Astrocyte (in vitro differentiated cells and primary cell): ENCODE measurements at regions not wholly inside any gene's neighbourhood (a gene's known extent, or its start where the extent isn't known, plus 50 kb on each side); places are given as distances from the start of the nearest gene placed in this dataset.
"Not testable (repeated sequence)": the region's sequence is repeated elsewhere in the genome, so short reads cannot be mapped to it uniquely, and the experiment has no call there.

Source experiments
- DNase-seq: peaks from one replicate; pipeline ENCODE4 v3.0.0-alpha.2; 2010; ENCODE audit warnings: low read depth
- FAIRE-seq: peaks from 2 replicates; lab custom pipeline; 2011; peaks lifted over from hg19 to GRCh38; lab: Jason Lieb, UNC
- H2AFZ ChIP-seq: 2 replicates; pipeline ENCODE4 v1.6.0; 2012; ENCODE audit warnings: low read depth, low read length, inconsistent platforms
- H3K27ac ChIP-seq: 2 replicates; pipeline ENCODE4 v1.5.1; 2011; ENCODE audit warnings: low read depth, low read length, inconsistent platforms
- H3K27me3 ChIP-seq: 2 replicates; pipeline ENCODE4 v1.6.0; 2011; ENCODE audit warnings: low read length, inconsistent platforms; ENCODE audit not compliant: insufficient read depth
- H3K36me3 ChIP-seq: 2 replicates; pipeline ENCODE4 v1.5.1; 2011; ENCODE audit warnings: low read length, inconsistent platforms; ENCODE audit not compliant: insufficient read depth
- H3K4me1 ChIP-seq: 2 replicates; pipeline ENCODE4 v1.5.1; 2011; ENCODE audit warnings: low read length, inconsistent platforms; ENCODE audit not compliant: insufficient read depth
- H3K4me2 ChIP-seq: 2 replicates; pipeline ENCODE4 v1.6.0; 2012; ENCODE audit warnings: low read length, inconsistent platforms
- H3K4me3 ChIP-seq: 2 replicates; pipeline ENCODE4 v1.5.1; 2011; ENCODE audit warnings: low read depth, mild to moderate bottlenecking, low read length, inconsistent platforms; ENCODE audit not compliant: insufficient read depth
- H3K79me2 ChIP-seq: 2 replicates; pipeline ENCODE4 v1.6.0; 2012; ENCODE audit warnings: mild to moderate bottlenecking, low read length, inconsistent platforms; ENCODE audit not compliant: insufficient read depth
- H3K9ac ChIP-seq: 2 replicates; pipeline ENCODE4 v1.6.0; 2012; ENCODE audit warnings: mild to moderate bottlenecking, low read length, inconsistent platforms
- H3K9me3 ChIP-seq: 2 replicates; pipeline ENCODE4 v1.5.1; 2012; ENCODE audit warnings: low read depth, mild to moderate bottlenecking, low read length, inconsistent platforms; ENCODE audit not compliant: insufficient read depth
- H4K20me1 ChIP-seq: 2 replicates; pipeline ENCODE4 v1.6.0; 2012; ENCODE audit warnings: low read length, inconsistent platforms; ENCODE audit not compliant: insufficient read depth
- H3K27ac Mint-ChIP-seq: one replicate; pipeline ENCODE4 v1.8.0; 2021; ENCODE audit warnings: mild to moderate bottlenecking, mixed read lengths; ENCODE audit not compliant: unreplicated experiment
- H3K27me3 Mint-ChIP-seq: one replicate; pipeline ENCODE4 v1.8.0; 2021; ENCODE audit warnings: low read depth, mixed read lengths; ENCODE audit not compliant: unreplicated experiment
- H3K36me3 Mint-ChIP-seq: one replicate; pipeline ENCODE4 v1.8.0; 2021; ENCODE audit warnings: low read depth, mixed read lengths; ENCODE audit not compliant: unreplicated experiment
- H3K4me1 Mint-ChIP-seq: one replicate; pipeline ENCODE4 v1.8.0; 2021; ENCODE audit warnings: low read depth, mixed read lengths; ENCODE audit not compliant: unreplicated experiment
- H3K4me3 Mint-ChIP-seq: one replicate; pipeline ENCODE4 v1.8.0; 2021; ENCODE audit warnings: mild to moderate bottlenecking, moderate library complexity, mixed read lengths; ENCODE audit not compliant: unreplicated experiment
- H3K9me3 Mint-ChIP-seq: one replicate; pipeline ENCODE4 v1.8.0; 2021; ENCODE audit warnings: mild to moderate bottlenecking, mixed read lengths; ENCODE audit not compliant: unreplicated experiment
- EZH2 ChIP-seq: IDR thresholded peaks from 2 replicates; pipeline ENCODE4 v1.6.1; 2012; ENCODE audit warnings: mild to moderate bottlenecking, low read length, inconsistent platforms; ENCODE audit not compliant: insufficient read depth
- TF ChIP-seq, protein P1 (sequence below): IDR thresholded peaks from 2 replicates; pipeline ENCODE4 v1.5.1; 2011; ENCODE audit warnings: low read depth, mild to moderate bottlenecking, inconsistent platforms, low read length, moderate library complexity; ENCODE audit not compliant: insufficient read depth

GRCh38 chr1:170436928-170437327 lies 95.0 kb upstream of the GORAB start:
- Histone ChIP-seq H3K4me1 (no peaks in the 10 kb centered on the region), H2AFZ (no peak overlapping the region), H3K36me3 (no peaks in the 10 kb centered on the region), H3K9ac (no peak overlapping the region), H3K4me2 (no peak overlapping the region), H3K27me3 (no peaks in the 10 kb centered on the region), H3K27ac (no peak overlapping the region), H3K79me2 (no peaks in the 10 kb centered on the region), H4K20me1 (no peaks in the 10 kb centered on the region), H3K4me3 (no peak overlapping the region), H3K9me3 (no peaks in the 10 kb centered on the region)
- no peaks in the 10 kb centered on the region for H3K9me3 Mint-ChIP-seq
- no peak overlapping the region for H3K4me3 Mint-ChIP-seq
- TF ChIP-seq, protein P1, sequence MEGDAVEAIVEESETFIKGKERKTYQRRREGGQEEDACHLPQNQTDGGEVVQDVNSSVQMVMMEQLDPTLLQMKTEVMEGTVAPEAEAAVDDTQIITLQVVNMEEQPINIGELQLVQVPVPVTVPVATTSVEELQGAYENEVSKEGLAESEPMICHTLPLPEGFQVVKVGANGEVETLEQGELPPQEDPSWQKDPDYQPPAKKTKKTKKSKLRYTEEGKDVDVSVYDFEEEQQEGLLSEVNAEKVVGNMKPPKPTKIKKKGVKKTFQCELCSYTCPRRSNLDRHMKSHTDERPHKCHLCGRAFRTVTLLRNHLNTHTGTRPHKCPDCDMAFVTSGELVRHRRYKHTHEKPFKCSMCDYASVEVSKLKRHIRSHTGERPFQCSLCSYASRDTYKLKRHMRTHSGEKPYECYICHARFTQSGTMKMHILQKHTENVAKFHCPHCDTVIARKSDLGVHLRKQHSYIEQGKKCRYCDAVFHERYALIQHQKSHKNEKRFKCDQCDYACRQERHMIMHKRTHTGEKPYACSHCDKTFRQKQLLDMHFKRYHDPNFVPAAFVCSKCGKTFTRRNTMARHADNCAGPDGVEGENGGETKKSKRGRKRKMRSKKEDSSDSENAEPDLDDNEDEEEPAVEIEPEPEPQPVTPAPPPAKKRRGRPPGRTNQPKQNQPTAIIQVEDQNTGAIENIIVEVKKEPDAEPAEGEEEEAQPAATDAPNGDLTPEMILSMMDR, result no peak
- no peak for TF ChIP-seq EZH2
- no peaks in the 10 kb centered on the region for H3K4me1 Mint-ChIP-seq
- H3K36me3 Mint-ChIP-seq, result no peaks in the 10 kb centered on the region
- no peaks in the 10 kb centered on the region for H3K27me3 Mint-ChIP-seq
- FAIRE-seq (no peak), DNase-seq (no peak)
- H3K27ac Mint-ChIP-seq, result no peak overlapping the region

DNA sequence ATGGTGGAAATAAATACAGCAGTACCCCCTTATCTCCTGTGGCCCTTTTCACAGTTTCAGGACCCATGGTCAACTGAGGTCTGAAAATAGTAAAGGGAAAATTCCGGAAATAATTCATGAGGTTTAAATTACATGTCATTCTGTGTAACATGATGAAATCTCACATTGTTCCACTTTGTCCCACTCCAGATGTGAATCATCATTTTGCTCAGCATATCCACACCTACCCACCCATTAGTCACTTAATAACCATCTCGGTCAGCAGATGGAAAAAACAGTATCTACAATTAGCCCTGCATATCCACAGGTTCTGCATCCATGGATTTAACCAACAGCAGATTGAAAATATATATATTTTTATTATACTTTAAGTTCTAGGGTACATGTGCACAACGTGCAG lies 86.9 kb upstream of the GORAB start:
- H4K20me1 ChIP-seq, result no peaks in the 10 kb centered on the region
- H3K4me3 Mint-ChIP-seq, result no peak overlapping the region
- DNase-seq, result peak; percentile 69
- no peaks in the 10 kb centered on the region for H3K27me3 Mint-ChIP-seq
- H3K9me3 ChIP-seq, result no peaks in the 10 kb centered on the region
- H3K27ac ChIP-seq, result no peak overlapping the region
- H2AFZ ChIP-seq, result no peak overlapping the region
- no peaks in the 10 kb centered on the region for H3K79me2 ChIP-seq
- H3K27ac Mint-ChIP-seq, result peak overlapping the region; percentile 49
- TF ChIP-seq, protein P1, result no peak
- TF ChIP-seq EZH2, result no peak
- H3K4me1 ChIP-seq, result no peaks in the 10 kb centered on the region
- no peaks in the 10 kb centered on the region for H3K27me3 ChIP-seq
- H3K36me3 ChIP-seq, result no peaks in the 10 kb centered on the region
- no peaks in the 10 kb centered on the region for H3K36me3 Mint-ChIP-seq
- H3K4me2 ChIP-seq, result no peak overlapping the region
- no peak overlapping the region for H3K4me3 ChIP-seq
- H3K4me1 Mint-ChIP-seq, result peaks cover 11% of the 10 kb centered on the region
- H3K9ac ChIP-seq, result no peak overlapping the region
- no peaks in the 10 kb centered on the region for H3K9me3 Mint-ChIP-seq
- FAIRE-seq, result peak; percentile 60

DNA sequence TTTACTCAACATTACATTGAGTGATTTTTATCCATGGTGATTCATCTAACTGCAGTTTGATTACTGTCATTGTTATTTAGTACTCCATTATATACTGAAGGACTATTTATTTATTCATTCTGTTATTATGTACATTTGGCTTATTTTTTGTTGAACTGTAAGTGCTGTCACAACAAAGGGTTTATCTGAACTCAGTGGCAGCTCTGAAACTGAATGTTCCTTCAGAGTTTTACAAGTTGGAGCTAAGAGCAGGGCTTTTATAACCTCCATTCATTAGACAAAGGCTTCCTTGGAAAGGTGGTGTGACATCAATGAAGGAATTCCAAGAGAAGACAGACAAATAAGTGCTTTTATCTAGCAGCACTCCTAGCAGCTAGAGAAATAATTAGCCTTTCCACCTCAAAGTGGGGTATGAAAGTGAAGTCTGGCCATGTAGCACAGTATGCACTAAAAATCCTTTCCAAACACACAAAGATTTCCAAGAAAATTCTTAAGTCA lies 83.3 kb upstream of the GORAB start:
- H3K27ac ChIP-seq, result no peak overlapping the region
- no peaks in the 10 kb centered on the region for H3K9me3 ChIP-seq
- H3K4me1 ChIP-seq, result no peaks in the 10 kb centered on the region
- H3K9ac ChIP-seq, result no peak overlapping the region
- H4K20me1 ChIP-seq, result no peaks in the 10 kb centered on the region
- no peaks in the 10 kb centered on the region for H3K36me3 ChIP-seq
- H3K27me3 ChIP-seq, result no peaks in the 10 kb centered on the region
- H3K4me3 Mint-ChIP-seq, result no peak overlapping the region
- H3K4me3 ChIP-seq, result no peak overlapping the region
- no peaks in the 10 kb centered on the region for H3K27me3 Mint-ChIP-seq
- H3K79me2 ChIP-seq, result no peaks in the 10 kb centered on the region
- DNase-seq, result no peak
- peaks cover 11% of the 10 kb centered on the region for H3K4me1 Mint-ChIP-seq
- TF ChIP-seq, protein P1, result no peak
- TF ChIP-seq EZH2, result no peak
- H3K36me3 Mint-ChIP-seq, result no peaks in the 10 kb centered on the region
- H2AFZ ChIP-seq, result no peak overlapping the region
- H3K27ac Mint-ChIP-seq, result no peak overlapping the region
- no peak for FAIRE-seq
- H3K4me2 ChIP-seq, result no peak overlapping the region
- no peaks in the 10 kb centered on the region for H3K9me3 Mint-ChIP-seq

- not testable (repeated sequence) for H2AFZ ChIP-seq, H3K4me2 ChIP-seq, H3K36me3 Mint-ChIP-seq, DNase-seq, H3K4me3 ChIP-seq, H3K36me3 ChIP-seq, H3K9me3 ChIP-seq, H3K27ac ChIP-seq, H4K20me1 ChIP-seq, H3K9ac ChIP-seq, H3K27me3 ChIP-seq, H3K27ac Mint-ChIP-seq, H3K79me2 ChIP-seq, FAIRE-seq, H3K27me3 Mint-ChIP-seq, H3K9me3 Mint-ChIP-seq, H3K4me3 Mint-ChIP-seq
- peaks cover 14% of the 10 kb centered on the region for H3K4me1 ChIP-seq
- peaks cover 13% of the 10 kb centered on the region for H3K4me1 Mint-ChIP-seq
Observed at GRCh38 chr1:170457325-170458050, 74.5 kb upstream of the GORAB start.
